ENCODE measurements at regions not wholly inside any gene's neighbourhood (a gene's known extent, or its start where the extent isn't known, plus 50 kb on each side); places are given as distances from the start of the nearest gene placed in this dataset.

- TF ChIP-seq AKNA (CRISPR knock-in tag; IDR thresholded peaks at IDR 0.05; ENCODE audit: borderline replicate concordance) (no peak), MAX (IDR thresholded peaks at IDR 0.05) (no peak), ZNF264 (CRISPR knock-in tag; IDR thresholded peaks at IDR 0.05) (no peak)
Measured at GRCh38 chr1:199866210-199866617, 161.3 kb upstream of the NR5A2 start (continued).

GRCh38 chr1:199867601-199868000, 159.9 kb upstream of the NR5A2 start:
- H3K27ac ChIP-seq (ENCODE audit: extremely low read length, insufficient read depth, low read length), result no peak overlapping the region
- ChIA-PET POLR2A (no interaction called here), CTCF (ENCODE audit: low intra/inter-chr PET ratio, low total read pairs) (no interaction called here)
- H3K9me3 ChIP-seq (ENCODE audit: low read length), result no peaks in the 10 kb centered on the region
- H3K27me3 ChIP-seq (ENCODE audit: control insufficient read depth in 1 of 2, insufficient read depth in 2 of 2, low read length in 2 of 2), result no peaks in the 10 kb centered on the region; a peak in 1 of 5 replicates
- WGBS (ENCODE audit: low lambda C conversion rate), result 11% methylated on average over 3 of the region's 3 CpGs
- BruUV-seq (replicated peaks), result no TSS peak
- in situ Hi-C loops (cut with HindIII; ENCODE audit: extremely low pct_ligation_motif_present, low pct_unique_long_range_greater_than_20kb) (no loop called here), intact Hi-C loops (cut with micrococcal nuclease; ENCODE audit: unreplicated experiment) (no loop called here)
- H3K4me2 ChIP-seq (ENCODE audit: low read depth, low read length), result no peak overlapping the region
- no peak overlapping the region for H2AFZ ChIP-seq (ENCODE audit: low read length)
- H3K4me1 ChIP-seq (ENCODE audit: insufficient read depth, low read length), result 0 out of 2 replicates have a peak, but pooled peaks cover 12% of the 10 kb centered on the region
- TF ChIP-seq ZNF800 (CRISPR knock-in tag; IDR thresholded peaks at IDR 0.05), result no peak
- no peak for TF ChIP-seq THAP11 (CRISPR knock-in tag; IDR thresholded peaks at IDR 0.05)
- TF ChIP-seq ONECUT2 (CRISPR knock-in tag; IDR thresholded peaks at IDR 0.05), result no peak
- H4K20me1 ChIP-seq (ENCODE audit: insufficient read depth, low read length), result no peaks in the 10 kb centered on the region
- no peak overlapping the region for H3K4me3 ChIP-seq (replicated peaks in 1 of 3; ENCODE audit: insufficient read depth in 1 of 3, low read depth in 2 of 3, low read length in 3 of 3)
- FAIRE-seq (no peak), DNase-seq (ENCODE audit: low spot score) (no peak), ATAC-seq (no peak)
- H3K36me3 ChIP-seq (replicated peaks in 1 of 2; ENCODE audit: control insufficient read depth in 1 of 2, insufficient read depth in 2 of 2, low read length in 2 of 2), result no peaks in the 10 kb centered on the region
- H3K79me2 ChIP-seq (ENCODE audit: insufficient read depth, low read length), result no peaks in the 10 kb centered on the region
- H3K9ac ChIP-seq (ENCODE audit: insufficient read depth, low read depth, low read length), result no peak overlapping the region
